HG03354 (cell line): ENCODE measurements at regions not wholly inside any gene's neighbourhood (a gene's known extent, or its start where the extent isn't known, plus 50 kb on each side); places are given as distances from the start of the nearest gene placed in this dataset.
"Not testable (repeated sequence)": the region's sequence is repeated elsewhere in the genome, so short reads cannot be mapped to it uniquely, and the experiment has no call there.

Source experiments
- ATAC-seq: cut with Tn5 transposase; IDR thresholded peaks from one replicate; pipeline ENCODE4 v1.9.1; 2021; ENCODE audit warnings: mild to moderate bottlenecking; ENCODE audit not compliant: unreplicated experiment, poor library complexity, severe bottlenecking

DNA sequence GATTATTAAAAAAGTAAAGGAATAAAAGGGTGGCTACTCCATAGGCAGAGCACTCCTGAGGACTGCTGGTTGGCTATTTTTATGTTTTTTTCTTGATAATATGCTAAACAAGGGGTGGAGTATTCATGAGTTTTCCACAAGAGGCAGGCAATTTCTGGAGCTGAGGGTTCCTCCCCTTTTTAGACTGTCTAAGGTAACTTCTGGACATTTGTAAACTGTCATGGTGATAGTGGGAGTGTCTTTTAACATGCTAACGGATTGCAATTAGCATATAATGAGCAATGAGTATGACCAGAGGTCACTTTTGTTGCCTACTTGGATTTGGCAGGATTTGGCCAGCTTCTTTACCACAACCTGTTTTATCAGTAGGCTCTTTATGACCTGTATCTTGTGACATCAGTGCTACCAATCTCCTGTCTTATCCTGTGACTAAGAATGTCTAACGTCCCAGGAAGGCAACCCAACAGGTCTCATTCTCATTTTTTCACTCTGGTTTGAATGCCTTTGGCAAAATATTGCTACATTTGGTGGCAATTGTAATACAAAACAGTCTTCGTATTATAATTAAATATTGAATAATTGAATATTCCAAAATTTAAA is 587.8 kb upstream of the POM121L12 start:
- ATAC-seq, result no peak

DNA sequence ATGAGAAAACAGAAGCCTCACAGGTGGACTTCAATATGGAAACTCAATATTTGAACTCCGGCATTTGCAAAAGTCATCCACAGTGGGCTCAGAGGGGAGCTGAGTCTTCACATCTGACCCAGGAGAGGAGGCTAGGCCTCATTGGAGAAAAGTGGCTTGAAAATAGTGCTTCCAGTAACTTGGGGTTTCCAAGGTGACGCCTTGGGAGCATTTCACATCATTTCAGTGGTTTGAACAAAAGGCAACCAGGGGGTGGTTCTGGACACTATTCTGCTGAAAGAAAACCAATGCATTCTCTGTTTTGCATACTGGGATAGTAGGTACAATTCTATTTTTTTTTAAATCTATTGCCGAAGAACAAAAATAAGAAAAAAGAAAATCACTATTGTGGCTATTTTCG is 599.2 kb upstream of the POM121L12 start:
- no peak for ATAC-seq

- ATAC-seq, result no peak
These were observed 604.2 kb upstream of the POM121L12 start for GRCh38 chr7:52431082-52431815.

DNA sequence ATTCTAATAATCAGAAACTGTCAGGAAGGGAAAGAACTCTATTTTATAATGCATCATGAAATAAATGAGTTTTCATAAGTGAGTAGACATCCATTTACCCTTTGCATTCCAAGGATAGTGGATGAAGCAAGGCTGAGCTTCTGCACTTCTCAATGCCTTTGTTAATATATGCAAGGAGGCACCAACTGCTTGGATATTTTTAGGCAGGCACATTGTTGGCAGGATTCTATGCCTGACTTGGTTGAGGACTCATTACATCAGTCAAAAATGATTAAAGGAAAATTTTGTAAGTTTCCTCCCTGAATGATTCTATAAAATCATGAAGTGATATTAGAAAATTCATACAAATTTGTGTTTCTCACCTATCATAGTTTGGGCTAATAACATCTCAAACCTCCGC is 612.2 kb upstream of the POM121L12 start:
- ATAC-seq, result no peak

DNA sequence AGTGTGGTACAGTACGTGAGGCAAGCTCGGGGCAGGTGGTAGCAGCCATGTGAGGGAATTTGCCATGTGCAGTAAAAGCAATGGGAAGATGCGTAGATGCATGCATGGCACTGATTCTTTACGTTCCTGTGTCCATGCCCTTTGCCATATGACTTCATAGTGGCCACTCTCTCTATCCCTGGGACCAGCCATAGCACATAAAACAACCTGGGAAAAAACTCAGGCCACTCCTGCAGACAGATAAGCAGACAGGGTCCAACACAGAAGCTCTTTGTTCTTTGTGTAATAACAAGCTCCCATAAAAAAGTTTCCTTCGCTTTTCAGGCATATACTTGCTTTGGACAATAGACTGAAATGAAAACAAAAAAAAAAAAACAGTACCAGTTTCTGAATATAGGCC is 622.4 kb upstream of the POM121L12 start:
- no peak for ATAC-seq

- ATAC-seq, result no peak
These were observed 625.4 kb upstream of the POM121L12 start for GRCh38 chr7:52410032-52410431.

GRCh38 chr7:52406808-52407207 is 628.6 kb upstream of the POM121L12 start:
- ATAC-seq, result no peak

DNA sequence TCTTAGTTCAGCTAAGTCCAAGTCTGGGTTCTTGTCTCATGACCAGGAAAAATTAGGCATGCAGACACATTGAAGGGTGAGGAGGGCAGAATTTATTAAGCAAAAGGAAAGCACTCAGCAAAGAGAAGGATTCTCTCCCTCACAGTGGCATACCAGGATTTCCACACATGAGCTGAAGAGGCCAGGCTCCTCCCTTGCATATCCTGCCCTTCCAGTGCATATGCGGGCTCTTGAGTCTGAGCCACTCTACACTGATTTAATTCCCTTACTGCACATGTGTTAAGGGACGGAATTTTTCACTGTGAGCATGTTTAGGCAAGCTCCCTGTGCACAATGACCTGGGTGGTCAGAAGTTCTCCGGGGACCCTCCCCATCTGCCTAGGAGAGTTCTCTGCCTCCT is 652.7 kb upstream of the POM121L12 start:
- no peak for ATAC-seq

DNA sequence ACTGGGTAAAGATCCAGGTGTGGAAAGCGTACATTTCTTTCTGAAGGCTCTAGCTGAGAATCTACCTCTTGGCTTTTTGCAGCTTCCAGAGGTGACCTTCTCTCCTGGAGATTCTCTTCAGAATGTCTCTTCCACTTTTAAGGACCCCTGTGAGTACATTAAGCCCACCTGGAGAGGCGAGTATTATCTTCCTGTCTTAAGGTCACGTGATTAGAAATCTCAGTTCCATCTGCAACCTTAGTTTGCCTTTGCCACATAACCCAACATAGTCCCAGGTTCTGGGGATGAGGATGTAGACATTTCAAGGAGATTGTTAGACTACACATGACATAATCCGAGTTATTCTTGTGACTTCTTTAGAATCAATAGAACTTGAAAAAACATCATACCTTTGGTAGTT is 665.5 kb upstream of the POM121L12 start:
- ATAC-seq, result no peak

DNA sequence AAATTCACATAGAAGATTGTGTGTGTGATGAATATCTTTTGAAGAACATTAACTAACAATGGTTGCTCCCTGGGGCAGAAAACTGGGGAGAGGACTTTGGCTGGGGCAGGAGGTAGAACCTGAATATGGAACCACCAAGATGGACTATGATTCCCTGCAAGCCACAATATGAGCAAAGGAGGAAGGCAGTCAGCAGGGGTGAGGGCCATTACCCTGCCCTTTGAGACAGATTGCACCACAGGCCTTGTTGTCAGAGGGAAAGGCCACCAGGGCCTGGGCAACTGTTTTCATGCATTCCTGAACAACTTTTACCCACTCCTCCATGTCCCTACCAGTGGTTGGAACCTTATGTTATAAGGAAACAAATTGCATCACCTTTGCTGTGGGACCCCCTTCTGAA is 670.1 kb upstream of the POM121L12 start:
- ATAC-seq, result no peak

- ATAC-seq, result no peak
These were observed 672.9 kb upstream of the POM121L12 start for GRCh38 chr7:52362521-52362920.

DNA sequence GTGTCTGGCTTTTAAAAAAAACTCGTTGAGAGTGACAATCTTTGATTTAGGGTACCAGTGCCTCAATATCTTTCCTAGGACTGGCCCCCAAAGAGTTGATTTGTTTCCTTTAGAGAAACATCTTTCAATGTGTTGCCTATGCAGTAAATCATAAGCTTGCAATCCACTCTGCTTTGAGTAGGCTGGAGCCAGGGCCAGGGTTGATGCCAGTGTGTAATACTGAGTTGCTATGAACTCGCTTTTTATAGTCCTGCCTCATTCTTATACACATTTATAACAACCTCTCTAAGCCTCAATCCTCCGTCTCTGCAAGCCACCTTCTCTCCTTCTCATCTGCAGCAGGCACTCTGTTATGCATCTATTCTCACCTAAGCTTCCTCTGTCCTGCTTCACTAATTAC is 674.9 kb upstream of the POM121L12 start:
- no peak for ATAC-seq

GRCh38 chr7:52355053-52355452 is 680.4 kb upstream of the POM121L12 start:
- ATAC-seq, result no peak

DNA sequence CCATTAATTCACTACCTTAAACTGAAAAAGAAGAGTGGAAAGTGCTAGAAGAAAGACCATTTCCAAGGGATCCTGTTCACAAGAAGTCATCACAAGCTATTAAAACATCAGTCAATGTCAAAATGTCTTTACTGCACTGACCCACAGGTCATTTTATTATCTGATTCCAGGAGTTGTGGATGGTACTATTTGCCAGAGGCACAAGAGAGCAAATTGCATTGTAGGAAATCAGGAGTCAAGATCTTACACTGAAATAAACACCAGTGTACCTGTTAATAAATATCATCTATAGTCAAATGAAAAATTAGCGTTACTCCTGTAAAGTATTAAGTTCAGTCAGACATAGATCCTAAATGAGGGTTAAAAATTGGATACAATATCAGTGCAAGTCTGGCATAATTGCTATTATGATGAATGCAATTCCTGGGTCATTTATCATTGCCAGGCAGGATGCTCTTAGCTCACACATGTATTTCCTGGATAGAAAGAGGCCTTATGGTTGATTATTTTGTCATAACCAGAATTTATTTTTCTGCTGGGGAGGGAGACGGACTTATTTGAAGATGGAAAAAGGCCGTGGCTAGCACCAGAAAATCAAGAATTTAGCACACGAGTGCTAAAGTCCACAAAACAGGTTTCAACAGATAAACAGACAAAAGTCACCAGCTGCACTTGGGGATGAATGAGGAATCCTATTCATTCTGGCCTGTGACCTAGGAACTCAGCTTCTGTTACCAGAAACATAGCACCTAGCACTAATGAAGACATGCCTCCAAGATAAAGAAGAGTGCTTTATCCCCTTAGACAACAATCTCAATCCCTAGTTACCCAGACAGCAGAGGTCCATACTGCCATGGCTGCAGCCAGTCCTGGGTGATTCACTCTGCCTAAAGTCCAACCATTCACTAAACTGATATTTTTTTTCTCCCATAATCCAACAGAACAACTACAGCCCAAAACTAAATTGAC is 683.1 kb upstream of the POM121L12 start:
- ATAC-seq, result no peak

GRCh38 chr7:52344015-52344414 is 691.4 kb upstream of the POM121L12 start:
- ATAC-seq, result no peak

DNA sequence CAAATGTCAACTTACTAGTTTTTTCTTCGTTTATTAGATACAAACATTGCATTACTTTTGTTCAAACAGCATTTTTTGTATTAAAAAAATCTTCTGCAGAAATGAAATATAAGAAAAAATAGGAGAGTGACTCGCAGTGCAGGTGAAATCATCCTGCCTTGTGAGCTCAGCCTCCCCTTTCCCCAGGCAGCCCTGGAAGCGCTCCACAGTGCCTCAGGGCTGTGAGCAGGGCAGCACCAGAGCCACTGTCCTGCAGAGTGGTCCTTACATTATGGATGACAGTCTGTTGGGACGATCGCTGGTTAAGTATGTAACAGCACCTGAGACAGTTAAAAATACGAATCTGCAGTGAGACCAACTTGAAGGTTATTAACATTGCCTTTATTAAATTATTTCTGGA is 695.4 kb upstream of the POM121L12 start:
- ATAC-seq, result no peak

- ATAC-seq, result not testable (repeated sequence)
These were observed 707.1 kb upstream of the POM121L12 start for GRCh38 chr7:52328328-52328727.

DNA sequence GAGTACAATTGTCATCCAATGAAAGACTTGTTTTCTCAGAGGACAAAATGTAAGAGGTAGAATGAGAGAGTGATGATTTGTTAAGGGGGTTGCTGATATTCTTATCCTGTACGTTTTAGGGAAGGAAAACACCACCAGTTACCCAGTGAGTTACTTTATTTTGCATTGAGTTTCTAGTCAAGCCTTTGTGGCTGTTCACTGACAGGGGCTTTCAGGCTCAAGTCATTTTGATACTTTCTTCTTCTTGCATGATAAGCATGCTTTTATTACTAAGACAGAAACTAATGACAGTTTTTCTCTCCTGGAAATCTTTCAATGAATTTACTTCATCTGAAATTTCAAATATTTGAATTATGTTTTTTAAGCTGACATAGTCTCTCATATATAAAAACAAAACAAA is 710.2 kb upstream of the POM121L12 start:
- ATAC-seq, result no peak

GRCh38 chr7:52323202-52323746 is 712.2 kb upstream of the POM121L12 start:
- no peak for ATAC-seq

DNA sequence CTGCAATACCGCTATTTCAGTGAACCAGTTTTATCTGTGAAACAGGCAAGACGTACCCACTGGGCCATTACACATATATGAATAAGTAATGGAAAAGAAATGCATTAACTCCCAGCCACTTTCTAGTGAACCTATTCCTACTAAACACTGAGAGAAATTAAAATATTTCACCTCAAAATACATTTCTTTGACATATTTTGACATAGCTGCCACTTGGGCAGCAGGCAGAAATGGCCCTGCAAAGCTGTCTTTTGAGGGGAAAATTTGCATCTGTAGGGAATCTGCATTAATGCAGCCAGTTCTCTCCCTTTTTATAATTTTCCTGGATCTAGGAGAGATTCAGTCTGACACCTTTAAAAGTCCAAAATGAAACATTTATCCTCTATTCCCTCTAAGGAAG is 714.8 kb upstream of the POM121L12 start:
- no peak for ATAC-seq
